Endothelial cell of umbilical vein (primary cell): ENCODE measurements at regions not wholly inside any gene's neighbourhood (a gene's known extent, or its start where the extent isn't known, plus 50 kb on each side); places are given as distances from the start of the nearest gene placed in this dataset.

Experiments used
- BruUV-seq: library from RNA; stranded (reverse); fragments of 400-500 nt; replicated peaks from 2 replicates; lab custom pipeline; 2021; lab: Mats Ljungman, UMichigan
- CTCF ChIA-PET: fragments of 300-600, 350-600 bp; sonication (Branson Sonifier 250); formaldehyde crosslinking; loops from one replicate; lab custom pipeline; 2021; ENCODE audit warnings: antibody characterized with exemption, inconsistent platforms; lab: Charles Lee
- POLR2A ChIA-PET: fragments of 300-600, 350-600 bp; sonication (Branson Sonifier 250); formaldehyde crosslinking; loops from one replicate; lab custom pipeline; 2021; ENCODE audit warnings: antibody characterized with exemption, inconsistent platforms; lab: Charles Lee
- DNase-seq: peaks from one replicate; pipeline ENCODE4 v3.0.0-alpha.2; 2011; ENCODE audit warnings: low read depth, low spot score
- FAIRE-seq: peaks from 2 replicates; lab custom pipeline; 2011; peaks lifted over from hg19 to GRCh38; lab: Jason Lieb, UNC
- H2AFZ ChIP-seq: 2 replicates; pipeline ENCODE4 v1.6.0; 2012; ENCODE audit warnings: low read depth, low read length, control low read depth, inconsistent platforms
- H3K27ac ChIP-seq: 2 replicates; pipeline ENCODE4 v1.5.1; 2011; ENCODE audit warnings: low read depth, mild to moderate bottlenecking, control low read depth, low read length, moderate library complexity; ENCODE audit not compliant: insufficient read depth
- H3K27me3 ChIP-seq, 2 experiments: 2 replicates each; pipeline versions ENCODE4 v1.6.0 to v1.6.1; 2011; ENCODE audit warnings: low read length in 2 of 2, mixed read lengths in 1 of 2; ENCODE audit not compliant: control insufficient read depth in 2 of 2, insufficient read depth in 2 of 2
- H3K36me3 ChIP-seq, 2 experiments: 2 replicates in 1 of 2; 3 replicates in 1 of 2; pipeline ENCODE4 v1.5.1; 2011; ENCODE audit warnings: low read length in 2 of 2, mild to moderate bottlenecking in 1 of 2, moderate library complexity in 1 of 2; ENCODE audit not compliant: control insufficient read depth in 2 of 2, insufficient read depth in 2 of 2; ENCODE audit errors: extremely low read depth in 1 of 2
- H3K4me1 ChIP-seq: 3 replicates; pipeline ENCODE4 v1.5.1; 2011; ENCODE audit warnings: mild to moderate bottlenecking, low read length; ENCODE audit not compliant: control insufficient read depth, insufficient read depth; ENCODE audit errors: extremely low read depth
- H3K4me2 ChIP-seq: 2 replicates; pipeline ENCODE4 v1.6.1; 2011; ENCODE audit warnings: low read length, control low read depth, mixed read lengths; ENCODE audit not compliant: insufficient read depth
- H3K4me3 ChIP-seq, 3 experiments: fragments of 200-600 bp in 1 of 3; sonication (generic), shearing (Covaris generic) in 1 of 3; replicated peaks in 1 of 3; 2 replicates each; pipeline ENCODE4 v1.5.1; 2011 to 2016; ENCODE audit warnings: control low read depth in 3 of 3, low read length in 3 of 3, mild to moderate bottlenecking in 2 of 3, inconsistent platforms in 1 of 3, low read depth in 1 of 3, moderate library complexity in 1 of 3; ENCODE audit not compliant: insufficient read depth in 1 of 3
- H3K79me2 ChIP-seq: 2 replicates; pipeline ENCODE4 v1.6.0; 2012; ENCODE audit warnings: low read length, inconsistent platforms; ENCODE audit not compliant: control insufficient read depth, insufficient read depth
- H3K9ac ChIP-seq: replicated peaks from 2 replicates; pipeline ENCODE3; 2011; ENCODE audit warnings: low read length, control low read depth; ENCODE audit not compliant: insufficient read depth; ENCODE audit errors: extremely low read depth
- H3K9me1 ChIP-seq: replicated peaks from 3 replicates; pipeline ENCODE4 v1.6.0; 2011; ENCODE audit warnings: mild to moderate bottlenecking, low read length; ENCODE audit not compliant: control insufficient read depth, insufficient read depth; ENCODE audit errors: extremely low read depth
- H3K9me3 ChIP-seq: replicated peaks from 2 replicates; pipeline ENCODE4 v1.5.1; 2012; ENCODE audit warnings: low read length, inconsistent platforms; ENCODE audit not compliant: control insufficient read depth, insufficient read depth
- H4K20me1 ChIP-seq: replicated peaks from 2 replicates; pipeline ENCODE3; 2011; ENCODE audit warnings: mild to moderate bottlenecking, low read length; ENCODE audit not compliant: control insufficient read depth, insufficient read depth; ENCODE audit errors: extremely low read depth
- CTCF ChIP-seq, 2 donors: IDR thresholded peaks; 1 replicate in 1 of 2; 2 replicates in 1 of 2; pipeline ENCODE4 v1.5.1; 2011; ENCODE audit warnings: low read length in 2 of 2, mild to moderate bottlenecking in 2 of 2, moderate library complexity in 2 of 2, control low read depth in 1 of 2, inconsistent platforms in 1 of 2, low read depth in 1 of 2; ENCODE audit not compliant: insufficient read depth in 1 of 2; ENCODE audit errors: extremely low read depth in 1 of 2
- EZH2 ChIP-seq: IDR thresholded peaks from 2 replicates; pipeline ENCODE4 v1.6.1; 2012; ENCODE audit warnings: borderline replicate concordance, low read depth, mild to moderate bottlenecking, moderate library complexity, low read length, inconsistent platforms; ENCODE audit not compliant: severe bottlenecking
- FOS ChIP-seq: IDR thresholded peaks from 2 replicates; pipeline ENCODE4 v1.6.1; 2011; ENCODE audit warnings: mild to moderate bottlenecking, low read length, moderate library complexity, borderline replicate concordance; ENCODE audit not compliant: insufficient read depth
- GATA2 ChIP-seq: IDR thresholded peaks from 2 replicates; pipeline ENCODE4 v1.7.0; 2011; ENCODE audit warnings: low read depth, mild to moderate bottlenecking, moderate library complexity, mixed read lengths, low read length; ENCODE audit not compliant: insufficient read length, insufficient read depth
- JUN ChIP-seq: IDR thresholded peaks from 2 replicates; pipeline ENCODE4 v1.6.1; 2011; ENCODE audit warnings: borderline replicate concordance, low read depth; ENCODE audit not compliant: insufficient read length, insufficient read depth
- MAX ChIP-seq: IDR thresholded peaks from 2 replicates; pipeline ENCODE4 v1.6.1; 2011; ENCODE audit not compliant: insufficient read depth, insufficient read length
- MYC ChIP-seq: IDR thresholded peaks from one replicate; pipeline ENCODE4 v1.6.1; 2011; ENCODE audit warnings: mild to moderate bottlenecking, low read depth, low read length
- POLR2A ChIP-seq: IDR thresholded peaks from 2 replicates; pipeline ENCODE4 v1.6.1; 2012; ENCODE audit warnings: low read depth, mild to moderate bottlenecking, control low read depth, low read length
- POLR2AphosphoS5 ChIP-seq: IDR thresholded peaks from 2 replicates; pipeline ENCODE4 v1.6.1; 2012; ENCODE audit warnings: low read depth, mild to moderate bottlenecking, control low read depth, low read length, moderate library complexity; ENCODE audit not compliant: insufficient read depth
- dilution Hi-C: fragments of 300-500 bp; cut with MboI; formaldehyde crosslinking; loops from one replicate; pipeline ENCODE4 v1.15.0; 2019; ENCODE audit warnings: low sequenced_read_pairs; ENCODE audit not compliant: extremely low pct_ligation_motif_present
- intact Hi-C: fragments of 100-400 bp; cut with micrococcal nuclease; formaldehyde crosslinking; loops from one replicate; pipeline ENCODE4 v1.10.0; 2022

DNA sequence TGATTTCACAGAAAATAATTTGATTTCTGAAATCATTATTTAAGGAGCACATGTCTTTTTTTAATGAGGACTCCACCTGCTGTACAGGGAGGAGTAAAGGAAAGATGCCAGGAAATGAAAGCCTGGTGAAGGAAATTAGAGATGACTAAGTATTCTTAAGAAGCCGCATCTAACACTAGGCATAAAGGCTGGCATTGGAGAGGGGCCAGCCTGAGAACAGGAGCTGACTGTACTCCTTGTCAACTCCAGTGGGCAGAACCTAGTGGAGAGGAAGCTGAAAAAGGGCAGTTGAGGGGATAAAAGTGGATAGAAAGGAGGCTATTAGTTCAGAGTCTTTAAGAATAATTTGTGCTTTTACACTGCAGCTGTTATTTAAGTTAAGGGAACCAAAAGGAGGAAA is 393.0 kb downstream of the PPP1R2C start:
- H3K9me1 ChIP-seq: no peaks in the 10 kb centered on the region
- dilution Hi-C loops (no loop called here), intact Hi-C loops (no loop called here)
- H3K27me3 ChIP-seq: no peaks in the 10 kb centered on the region
- FAIRE-seq (peak; percentile 31), DNase-seq (no peak)
- no peaks in the 10 kb centered on the region for H4K20me1 ChIP-seq
- no peak overlapping the region for H2AFZ ChIP-seq
- no peaks in the 10 kb centered on the region for H3K4me1 ChIP-seq
- POLR2A ChIA-PET: no interaction called here
- no peaks in the 10 kb centered on the region for H3K9me3 ChIP-seq
- no peak overlapping the region for H3K4me2 ChIP-seq
- no peaks in the 10 kb centered on the region for H3K36me3 ChIP-seq
- H3K9ac ChIP-seq: no peak overlapping the region
- CTCF ChIA-PET: no interaction called here
- TF ChIP-seq FOS: no peak
- TF ChIP-seq POLR2A: no peak
- TF ChIP-seq EZH2: no peak
- no peak for TF ChIP-seq MAX
- TF ChIP-seq POLR2AphosphoS5: no peak
- no peak for TF ChIP-seq GATA2
- no peak for TF ChIP-seq JUN
- no peak for TF ChIP-seq MYC
- TF ChIP-seq CTCF (IDR thresholded peaks at IDR 0.05; ENCODE audit: extremely low read depth in 1 of 2, insufficient read depth in 1 of 2, low read depth in 1 of 2, low read length in 2 of 2): no peak
- no peak overlapping the region for H3K4me3 ChIP-seq
- no peaks in the 10 kb centered on the region for H3K79me2 ChIP-seq
- BruUV-seq: no TSS peak
- H3K27ac ChIP-seq: no peak overlapping the region
